WTC11 (cell line): ENCODE measurements at regions not wholly inside any gene's neighbourhood (a gene's known extent, or its start where the extent isn't known, plus 50 kb on each side); places are given as distances from the start of the nearest gene placed in this dataset.

ENCODE experiments used
- ATAC-seq: fragments of 200-7000 bp; cut with Tn5 transposase; 2 replicates; pipeline ENCODE4 v1.10.0; 2021; ENCODE audit warnings: mild to moderate bottlenecking, moderate library complexity
- CTCF ChIA-PET: fragments of 300-600 bp; sonication (Branson Sonifier 250); formaldehyde crosslinking; loops from one replicate; lab custom pipeline; 2021; ENCODE audit warnings: antibody characterized with exemption; lab: Charles Lee
- POLR2A ChIA-PET: fragments of 350-600 bp; sonication (Branson Sonifier 250); formaldehyde crosslinking; loops from one replicate; lab custom pipeline; 2021; ENCODE audit warnings: antibody characterized with exemption; lab: Charles Lee
- DNase-seq: peaks from one replicate; pipeline ENCODE4 v3.0.0; 2021; ENCODE audit warnings: low spot score
- H3K27ac Mint-ChIP-seq: 2 replicates; pipeline ENCODE4 v1.8.0; 2021; ENCODE audit warnings: mixed read lengths
- H3K27me3 Mint-ChIP-seq: 2 replicates; pipeline ENCODE4 v1.8.0; 2021; ENCODE audit warnings: low read depth, mild to moderate bottlenecking, moderate library complexity, mixed read lengths
- H3K36me3 Mint-ChIP-seq: 2 replicates; pipeline ENCODE4 v1.8.0; 2021; ENCODE audit warnings: mixed read lengths
- H3K4me1 Mint-ChIP-seq: 2 replicates; pipeline ENCODE4 v1.8.0; 2022; ENCODE audit warnings: mixed read lengths
- H3K4me3 Mint-ChIP-seq: 2 replicates; pipeline ENCODE4 v1.8.0; 2021; ENCODE audit warnings: mild to moderate bottlenecking, moderate library complexity, mixed read lengths
- H3K9me3 Mint-ChIP-seq: 2 replicates; pipeline ENCODE4 v1.8.0; 2021; ENCODE audit warnings: mixed read lengths
- CREM ChIP-seq: sonication (generic); formaldehyde crosslinking; IDR thresholded peaks from 2 replicates; pipeline ENCODE4 v1.8.1; 2022; ENCODE audit warnings: mild to moderate bottlenecking, missing genetic modification reagents, moderate library complexity
- ERG ChIP-seq: fragments of 250-450 bp; sonication (Bioruptor Pico); IDR thresholded peaks from 2 replicates; pipeline ENCODE4 v1.8.0; 2021; ENCODE audit warnings: mild to moderate bottlenecking
- FOXJ3 ChIP-seq: sonication (generic); formaldehyde crosslinking; IDR thresholded peaks from 2 replicates; pipeline ENCODE4 v1.9.0; 2021; ENCODE audit warnings: missing genetic modification reagents, mild to moderate bottlenecking, borderline replicate concordance
- IRF2 ChIP-seq: sonication (generic); formaldehyde crosslinking; IDR thresholded peaks from 2 replicates; pipeline ENCODE4 v1.8.0; 2022; ENCODE audit warnings: low read depth, missing genetic modification reagents, borderline replicate concordance
- MLX ChIP-seq: sonication (generic); formaldehyde crosslinking; IDR thresholded peaks from 2 replicates; pipeline ENCODE4 v1.8.1; 2023; ENCODE audit warnings: mild to moderate bottlenecking, missing genetic modification reagents, moderate library complexity
- NFE2L1 ChIP-seq: sonication (generic); formaldehyde crosslinking; IDR thresholded peaks from 2 replicates; pipeline ENCODE4 v1.8.1; 2023; ENCODE audit warnings: missing genetic modification reagents
- NFYB ChIP-seq: sonication (generic); formaldehyde crosslinking; conservative IDR thresholded peaks from 2 replicates; pipeline ENCODE4 v1.8.0; 2022; ENCODE audit warnings: low read depth, missing genetic modification reagents
- SMAD4 ChIP-seq: sonication (generic); formaldehyde crosslinking; IDR thresholded peaks from 2 replicates; pipeline ENCODE4 v1.8.0; 2022; ENCODE audit warnings: mild to moderate bottlenecking, missing genetic modification reagents
- SP1 ChIP-seq: sonication (generic); formaldehyde crosslinking; conservative IDR thresholded peaks from 2 replicates; pipeline ENCODE4 v1.8.1; 2022; ENCODE audit warnings: missing genetic modification reagents
- ZBTB21 ChIP-seq: sonication (generic); formaldehyde crosslinking; IDR thresholded peaks from 2 replicates; pipeline ENCODE4 v1.8.1; 2023; ENCODE audit warnings: mild to moderate bottlenecking, missing genetic modification reagents, borderline replicate concordance
- ZNF138 ChIP-seq: sonication (generic); formaldehyde crosslinking; conservative IDR thresholded peaks from 2 replicates; pipeline ENCODE4 v1.8.1; 2022; ENCODE audit warnings: mild to moderate bottlenecking, moderate library complexity, missing genetic modification reagents
- TF ChIP-seq, protein P1 (sequence below): sonication (generic); formaldehyde crosslinking; IDR thresholded peaks from 2 replicates; pipeline ENCODE4 v1.8.1; 2022; ENCODE audit warnings: missing genetic modification reagents, borderline replicate concordance
- TF ChIP-seq, protein P2 (sequence below): fragments of 250-450 bp; sonication (Bioruptor Pico); IDR thresholded peaks from 2 replicates; pipeline ENCODE4 v1.9.0; 2021; ENCODE audit warnings: moderate library complexity, mild to moderate bottlenecking, inconsistent platforms, borderline replicate concordance
- TF ChIP-seq, protein P3 (sequence below): sonication (generic); formaldehyde crosslinking; IDR thresholded peaks from 2 replicates; pipeline ENCODE4 v1.8.1; 2023; ENCODE audit warnings: mild to moderate bottlenecking, missing genetic modification reagents
- TF ChIP-seq, protein P4 (sequence below): fragments of 250-450 bp; sonication (Bioruptor Pico); conservative IDR thresholded peaks from 2 replicates; pipeline ENCODE4 v1.9.0; 2021; ENCODE audit warnings: mild to moderate bottlenecking
- TF ChIP-seq, protein P5 (sequence below): sonication (generic); formaldehyde crosslinking; IDR thresholded peaks from 2 replicates; pipeline ENCODE4 v1.8.0; 2022; ENCODE audit warnings: mild to moderate bottlenecking, missing genetic modification reagents

DNA sequence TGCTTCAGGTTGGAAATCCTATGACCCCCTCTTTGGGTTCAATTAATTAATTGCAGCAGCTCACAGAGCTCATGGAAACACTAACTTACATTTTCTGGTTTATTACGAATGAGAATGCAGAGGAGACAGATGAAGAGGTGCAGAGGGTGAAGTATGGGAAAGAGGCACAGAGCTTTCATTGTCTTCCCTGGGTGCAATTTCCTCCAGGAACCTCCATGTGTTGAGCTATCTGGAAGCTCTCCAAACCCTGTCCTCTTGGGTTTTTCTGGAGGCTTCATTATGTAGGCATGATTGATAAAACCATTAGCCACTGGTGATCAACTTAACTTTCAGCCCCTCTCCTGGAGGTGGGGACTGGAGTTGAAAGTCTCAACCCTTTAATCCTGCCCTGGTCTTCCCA, 133.0 kb upstream of the AUTS2 start:
- Mint-ChIP-seq H3K4me1 (no peaks in the 10 kb centered on the region; the same call in 1 of the 2 replicates), H3K27ac (no peak overlapping the region), H3K9me3 (peaks cover 43% of the 10 kb centered on the region), H3K4me3 (no peak overlapping the region), H3K36me3 (peaks cover 28% of the 10 kb centered on the region), H3K27me3 (peaks cover 6% of the 10 kb centered on the region)
- CTCF ChIA-PET = no interaction called here
- POLR2A ChIA-PET = no interaction called here
- ATAC-seq = no peak
- DNase-seq = no peak
- no peak for TF ChIP-seq ZNF138
- TF ChIP-seq ERG (CRISPR knock-in tag) = no peak
- no peak for TF ChIP-seq IRF2 (CRISPR knock-in tag)
- TF ChIP-seq FOXJ3 (CRISPR knock-in tag) = no peak
- no peak for TF ChIP-seq SP1 (CRISPR knock-in tag)
- no peak for TF ChIP-seq NFYB

DNA sequence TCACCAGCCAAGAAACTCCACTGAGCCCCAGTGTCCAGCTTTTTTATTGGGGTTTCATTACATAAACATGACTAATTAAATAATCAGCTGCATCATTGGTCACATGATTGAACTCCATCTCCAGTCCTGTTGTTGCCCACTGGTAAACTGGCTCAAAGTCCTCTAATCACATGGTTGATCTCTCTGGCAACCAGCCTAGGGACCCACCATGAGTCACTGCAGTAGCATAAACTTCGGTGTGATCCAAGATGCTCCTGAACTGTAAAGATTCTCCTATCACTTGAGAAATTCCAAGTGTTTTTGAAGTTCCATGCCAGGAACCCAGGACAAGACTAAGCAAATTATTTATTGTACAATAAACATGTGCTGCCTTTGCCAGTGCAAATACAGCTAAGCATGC, 130.4 kb upstream of the AUTS2 start:
- CTCF ChIA-PET = no interaction called here
- H3K9me3 Mint-ChIP-seq = peaks cover 49% of the 10 kb centered on the region
- TF ChIP-seq, protein P1, sequence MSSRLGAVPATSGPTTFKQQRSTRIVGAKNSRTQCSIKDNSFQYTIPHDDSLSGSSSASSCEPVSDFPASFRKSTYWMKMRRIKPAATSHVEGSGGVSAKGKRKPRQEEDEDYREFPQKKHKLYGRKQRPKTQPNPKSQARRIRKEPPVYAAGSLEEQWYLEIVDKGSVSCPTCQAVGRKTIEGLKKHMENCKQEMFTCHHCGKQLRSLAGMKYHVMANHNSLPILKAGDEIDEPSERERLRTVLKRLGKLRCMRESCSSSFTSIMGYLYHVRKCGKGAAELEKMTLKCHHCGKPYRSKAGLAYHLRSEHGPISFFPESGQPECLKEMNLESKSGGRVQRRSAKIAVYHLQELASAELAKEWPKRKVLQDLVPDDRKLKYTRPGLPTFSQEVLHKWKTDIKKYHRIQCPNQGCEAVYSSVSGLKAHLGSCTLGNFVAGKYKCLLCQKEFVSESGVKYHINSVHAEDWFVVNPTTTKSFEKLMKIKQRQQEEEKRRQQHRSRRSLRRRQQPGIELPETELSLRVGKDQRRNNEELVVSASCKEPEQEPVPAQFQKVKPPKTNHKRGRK = no peak
- TF ChIP-seq ZBTB21 (CRISPR knock-in tag) (no peak), ERG (CRISPR knock-in tag) (no peak), CREM (CRISPR knock-in tag) (no peak), MLX (no peak), SMAD4 (CRISPR knock-in tag) (no peak), NFE2L1 (CRISPR knock-in tag) (no peak)
- TF ChIP-seq, protein P2, sequence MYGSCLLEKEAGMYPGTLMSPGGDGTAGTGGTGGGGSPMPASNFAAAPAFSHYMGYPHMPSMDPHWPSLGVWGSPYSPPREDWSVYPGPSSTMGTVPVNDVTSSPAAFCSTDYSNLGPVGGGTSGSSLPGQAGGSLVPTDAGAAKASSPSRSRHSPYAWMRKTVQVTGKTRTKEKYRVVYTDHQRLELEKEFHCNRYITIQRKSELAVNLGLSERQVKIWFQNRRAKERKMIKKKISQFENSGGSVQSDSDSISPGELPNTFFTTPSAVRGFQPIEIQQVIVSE (CRISPR knock-in tag) = no peak
- TF ChIP-seq, protein P3, sequence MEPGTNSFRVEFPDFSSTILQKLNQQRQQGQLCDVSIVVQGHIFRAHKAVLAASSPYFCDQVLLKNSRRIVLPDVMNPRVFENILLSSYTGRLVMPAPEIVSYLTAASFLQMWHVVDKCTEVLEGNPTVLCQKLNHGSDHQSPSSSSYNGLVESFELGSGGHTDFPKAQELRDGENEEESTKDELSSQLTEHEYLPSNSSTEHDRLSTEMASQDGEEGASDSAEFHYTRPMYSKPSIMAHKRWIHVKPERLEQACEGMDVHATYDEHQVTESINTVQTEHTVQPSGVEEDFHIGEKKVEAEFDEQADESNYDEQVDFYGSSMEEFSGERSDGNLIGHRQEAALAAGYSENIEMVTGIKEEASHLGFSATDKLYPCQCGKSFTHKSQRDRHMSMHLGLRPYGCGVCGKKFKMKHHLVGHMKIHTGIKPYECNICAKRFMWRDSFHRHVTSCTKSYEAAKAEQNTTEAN = no peak
- TF ChIP-seq, protein P4, sequence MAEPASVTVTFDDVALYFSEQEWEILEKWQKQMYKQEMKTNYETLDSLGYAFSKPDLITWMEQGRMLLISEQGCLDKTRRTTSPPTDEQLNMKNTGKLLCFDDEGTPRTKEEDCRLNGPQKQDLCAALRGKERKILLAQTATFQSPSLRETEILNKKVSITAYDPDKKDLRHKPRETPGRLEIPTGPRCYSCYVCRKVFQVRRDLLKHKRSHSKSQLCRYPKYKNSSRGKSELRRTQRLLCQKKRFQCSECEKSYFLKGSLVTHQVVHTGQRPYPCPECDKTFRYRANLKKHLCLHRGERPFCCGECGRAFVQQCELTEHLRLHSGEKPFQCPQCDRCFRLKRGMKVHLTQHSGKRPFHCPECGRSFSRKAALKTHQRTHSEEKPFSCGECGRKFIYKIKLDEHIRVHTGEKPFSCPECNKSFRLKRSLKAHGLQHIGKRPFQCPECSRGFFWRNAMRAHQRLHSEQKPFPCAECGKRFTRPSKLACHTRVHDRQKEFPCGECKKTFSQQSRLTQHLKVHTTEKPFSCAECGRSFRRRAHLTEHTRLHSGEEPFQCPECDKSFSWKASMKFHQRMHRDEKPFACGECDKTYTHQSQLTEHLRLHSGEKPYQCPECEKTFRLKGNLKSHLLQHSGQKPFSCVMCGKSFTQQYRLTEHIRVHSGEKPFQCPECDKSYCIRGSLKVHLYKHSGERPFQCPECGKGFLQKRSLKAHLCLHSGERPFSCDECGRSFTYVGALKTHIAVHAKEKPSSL = no peak
- TF ChIP-seq, protein P5, sequence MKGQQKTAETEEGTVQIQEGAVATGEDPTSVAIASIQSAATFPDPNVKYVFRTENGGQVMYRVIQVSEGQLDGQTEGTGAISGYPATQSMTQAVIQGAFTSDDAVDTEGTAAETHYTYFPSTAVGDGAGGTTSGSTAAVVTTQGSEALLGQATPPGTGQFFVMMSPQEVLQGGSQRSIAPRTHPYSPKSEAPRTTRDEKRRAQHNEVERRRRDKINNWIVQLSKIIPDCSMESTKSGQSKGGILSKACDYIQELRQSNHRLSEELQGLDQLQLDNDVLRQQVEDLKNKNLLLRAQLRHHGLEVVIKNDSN = no peak

More for the DNA sequence above, 130.4 kb upstream of the AUTS2 start:
- no peak for ATAC-seq
- DNase-seq = no peak
- Mint-ChIP-seq H3K36me3 (peaks cover 33% of the 10 kb centered on the region), H3K27me3 (peaks cover 3% of the 10 kb centered on the region; the same call in 1 of the 2 replicates), H3K27ac (no peak overlapping the region), H3K4me1 (no peaks in the 10 kb centered on the region; the same call in 1 of the 2 replicates), H3K4me3 (no peak overlapping the region)
- POLR2A ChIA-PET = no interaction called here
